GM19395 (cell line): ENCODE measurements at regions not wholly inside any gene's neighbourhood (a gene's known extent, or its start where the extent isn't known, plus 50 kb on each side); places are given as distances from the start of the nearest gene placed in this dataset.
A peak's percentile ranks its signal among the peaks of the same experiment; 100 is the strongest.

Experiments used
- ATAC-seq: cut with Tn5 transposase; IDR thresholded peaks from one replicate; pipeline ENCODE4 v1.9.1; 2021; ENCODE audit warnings: mild to moderate bottlenecking, moderate library complexity; ENCODE audit not compliant: unreplicated experiment

- ATAC-seq, result no peak
Observed at GRCh38 chr4:54542540-54543041, 115.2 kb upstream of the KIT start.

DNA sequence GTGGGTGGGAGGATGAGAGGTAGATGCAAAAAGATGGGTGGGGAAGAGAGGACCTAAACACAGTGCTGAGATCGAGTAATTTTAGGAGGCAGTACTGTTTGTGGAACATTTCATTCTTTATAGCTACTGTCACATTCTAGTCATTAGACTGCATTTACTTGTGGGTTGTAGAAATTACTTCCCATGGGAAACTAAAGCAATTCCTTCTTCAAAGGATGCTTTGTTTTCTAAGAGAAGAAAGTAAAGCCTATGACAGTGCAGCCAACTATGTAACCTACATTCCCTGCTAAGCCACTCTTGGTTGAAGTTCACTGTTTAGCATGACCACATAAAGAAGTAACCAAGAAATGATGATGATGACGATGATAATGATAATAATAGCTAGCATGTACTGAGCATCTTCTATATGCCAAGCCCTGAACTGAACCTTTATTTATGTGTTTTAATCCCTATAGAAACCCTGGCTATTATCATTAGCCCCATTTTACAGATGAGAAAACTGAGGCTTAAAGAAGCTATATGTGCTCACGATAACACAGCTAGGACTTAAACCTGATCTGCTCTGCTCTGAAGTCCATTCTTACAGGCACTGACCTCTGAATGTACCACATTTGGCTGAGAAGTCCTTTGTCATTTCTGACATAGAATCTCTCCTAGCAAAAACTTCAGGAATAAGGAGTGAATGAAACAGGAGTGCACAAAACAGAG is 114.5 kb upstream of the KIT start:
- ATAC-seq, result no peak

- no peak for ATAC-seq
Observed at GRCh38 chr4:54545663-54546424, 111.9 kb upstream of the KIT start.

- peak; percentile 60 for ATAC-seq
Observed at GRCh38 chr4:54547299-54548097, 110.3 kb upstream of the KIT start.

DNA sequence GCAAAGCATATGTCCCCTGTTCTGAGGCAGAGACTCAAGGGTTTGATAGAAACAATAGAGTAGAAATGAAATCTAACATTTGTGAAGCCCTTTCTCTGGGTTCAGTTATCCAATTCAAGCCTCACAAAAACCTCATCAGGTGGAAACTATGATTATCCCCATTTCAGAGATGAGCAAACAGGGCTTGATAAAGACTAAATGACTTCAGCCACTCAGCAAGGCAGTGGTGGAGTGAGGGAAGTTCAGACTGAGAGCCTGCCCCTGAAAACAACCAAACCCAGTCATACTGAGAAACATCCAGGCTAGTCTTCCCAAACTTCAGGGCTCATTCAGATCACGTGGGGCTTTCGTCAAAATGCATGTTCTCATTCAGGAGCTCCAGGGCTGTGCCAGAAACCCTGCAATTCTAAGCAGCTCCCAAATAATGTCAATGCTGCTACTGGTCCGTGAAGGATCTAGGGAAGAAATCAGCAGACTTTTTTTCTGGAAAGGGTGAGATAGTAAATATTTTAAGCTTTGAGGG is 109.6 kb upstream of the KIT start:
- peak; percentile 52 for ATAC-seq

GRCh38 chr4:54548831-54549460 is 108.8 kb upstream of the KIT start:
- no peak for ATAC-seq

DNA sequence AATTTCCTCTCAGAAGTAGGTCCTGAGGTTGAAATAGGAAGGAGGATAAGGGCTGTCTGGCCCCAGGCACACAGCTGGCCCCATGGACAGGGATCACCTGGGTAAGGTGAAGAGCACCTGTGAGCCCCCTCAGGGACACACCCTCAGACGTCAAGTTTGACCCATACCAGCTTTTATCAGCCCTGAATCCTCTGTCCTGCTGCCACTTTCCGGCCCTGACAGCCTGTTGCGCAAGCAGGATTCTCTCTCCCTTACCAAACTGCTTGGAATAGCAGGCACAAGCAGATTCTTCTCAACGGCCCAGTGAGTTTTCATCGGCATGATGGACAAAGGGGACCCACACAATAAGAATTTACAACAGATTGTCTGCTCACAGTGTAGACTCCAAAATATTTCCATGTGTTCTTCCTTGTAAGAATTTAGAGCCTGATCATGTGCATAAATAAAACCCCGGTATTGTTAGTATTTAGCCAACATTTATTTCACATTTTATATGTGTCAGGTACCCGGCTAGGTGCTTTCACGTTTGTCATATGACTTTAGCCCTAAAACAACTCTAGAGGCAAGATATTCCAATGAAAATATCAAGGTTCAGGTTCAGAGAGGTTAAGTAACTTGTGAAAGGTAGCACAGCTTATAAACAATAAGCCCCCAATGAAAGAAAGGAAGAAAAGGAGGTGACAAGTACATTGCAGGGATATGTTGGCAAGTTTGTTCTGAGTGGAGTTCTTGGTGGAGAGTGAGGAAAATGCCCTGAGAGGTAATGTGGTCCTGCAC is 107.2 kb upstream of the KIT start:
- no peak for ATAC-seq

GRCh38 chr4:54553001-54553400 is 104.8 kb upstream of the KIT start:
- no peak for ATAC-seq

GRCh38 chr4:54554339-54554990 is 103.3 kb upstream of the KIT start:
- no peak for ATAC-seq

DNA sequence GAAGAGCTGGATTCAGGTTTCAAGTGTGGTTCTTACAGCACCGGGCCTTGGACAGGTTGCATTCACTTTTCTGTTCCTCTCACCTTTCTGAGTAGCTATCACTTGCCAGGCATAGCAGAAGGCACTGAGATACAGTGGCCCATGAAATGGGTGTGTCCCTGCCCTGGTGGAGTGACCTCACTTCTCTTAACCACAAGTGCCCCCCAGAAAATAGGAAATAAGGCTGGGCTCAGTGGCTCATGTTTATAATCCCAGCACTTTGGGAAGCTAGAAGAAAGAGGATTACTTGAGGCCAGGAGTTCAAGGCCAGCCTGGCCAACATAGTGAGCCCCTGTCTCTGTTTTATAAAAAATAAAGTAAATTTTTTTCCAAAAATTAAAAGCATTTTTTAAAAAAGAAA is 101.7 kb upstream of the KIT start:
- ATAC-seq, result no peak

GRCh38 chr4:54556587-54556986 is 101.2 kb upstream of the KIT start:
- ATAC-seq, result no peak

GRCh38 chr4:54558889-54559677 is 98.7 kb upstream of the KIT start:
- no peak for ATAC-seq

GRCh38 chr4:54560513-54560912 is 97.2 kb upstream of the KIT start:
- ATAC-seq, result no peak

DNA sequence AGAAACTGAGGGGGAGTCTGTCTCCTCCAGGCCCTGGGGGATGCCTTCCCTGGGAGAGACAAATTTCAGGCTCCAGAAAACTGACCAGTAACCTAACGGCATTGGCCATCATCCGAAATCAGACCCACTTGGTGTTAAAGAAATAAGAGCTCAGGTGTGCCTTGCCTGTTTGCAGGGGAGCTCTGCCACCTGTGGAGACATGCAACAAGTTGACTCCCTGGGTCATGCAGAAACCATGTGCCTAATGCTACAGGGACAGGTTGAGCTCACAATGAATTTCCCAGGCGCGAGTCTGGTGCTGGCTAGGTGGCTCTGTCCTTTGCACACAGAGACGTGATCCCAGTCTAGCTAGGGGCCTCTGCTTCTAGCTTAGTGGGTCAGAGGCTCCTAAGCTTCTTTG is 95.8 kb upstream of the KIT start:
- no peak for ATAC-seq

GRCh38 chr4:54566608-54567007 is 91.1 kb upstream of the KIT start:
- ATAC-seq, result peak; percentile 83

GRCh38 chr4:54567327-54567726 is 90.4 kb upstream of the KIT start:
- no peak for ATAC-seq

GRCh38 chr4:54568184-54568583 is 89.6 kb upstream of the KIT start:
- ATAC-seq, result no peak

GRCh38 chr4:54570822-54571221 is 86.9 kb upstream of the KIT start:
- no peak for ATAC-seq
